Gastroesophageal sphincter (tissue), 4 donors: ENCODE measurements at regions not wholly inside any gene's neighbourhood (a gene's known extent, or its start where the extent isn't known, plus 50 kb on each side); places are given as distances from the start of the nearest gene placed in this dataset.

Source experiments
- ATAC-seq: fragments of 150-250 bp; one replicate; pipeline ENCODE4 v1.9.1; 2016; ENCODE audit warnings: mild to moderate bottlenecking, moderate library complexity
- H3K27ac ChIP-seq, 4 donors: fragments of 200-600 bp; sonication (generic) in 3 of 4; 1 replicate in 3 of 4; 2 replicates in 1 of 4; pipeline ENCODE4 v1.5.1; 2016 to 2019
- H3K27me3 ChIP-seq: fragments of 200-600 bp; sonication (generic); one replicate; pipeline ENCODE4 v1.5.1; 2019
- H3K36me3 ChIP-seq, 2 donors: fragments of 200-600 bp; sonication (generic); one replicate each; pipeline ENCODE4 v1.5.1; 2019; ENCODE audit warnings: control low read depth in 1 of 2
- H3K4me1 ChIP-seq, 3 donors: fragments of 200-600 bp; sonication (generic); 1 replicate in 2 of 3; 2 replicates in 1 of 3; pipeline ENCODE4 v1.5.1; 2016 to 2019; ENCODE audit warnings: control low read depth in 2 of 3
- H3K4me3 ChIP-seq, 2 donors: fragments of 200-600 bp; sonication (generic); one replicate each; pipeline ENCODE4 v1.5.1; 2019; ENCODE audit warnings: mild to moderate bottlenecking in 1 of 2, moderate library complexity in 1 of 2
- H3K9me3 ChIP-seq, 3 donors: fragments of 200-600 bp; sonication (generic); one replicate each; pipeline ENCODE4 v1.5.1; 2017 to 2019; ENCODE audit warnings: control low read depth in 2 of 3
- CTCF ChIP-seq, 4 experiments: fragments of 200-600 bp in 2 of 4; fragments of 450-650 bp in 2 of 4; sonication (generic) in 1 of 4; IDR thresholded peaks; one replicate each; pipeline ENCODE4 v1.5.1; 2017 to 2019; ENCODE audit warnings: antibody characterized with exemption in 4 of 4, mild to moderate bottlenecking in 2 of 4, moderate library complexity in 2 of 4
- EP300 ChIP-seq: sonication (generic); formaldehyde crosslinking; IDR thresholded peaks from one replicate; pipeline ENCODE4 v1.6.1; 2017; ENCODE audit warnings: antibody characterized with exemption, mild to moderate bottlenecking
- POLR2A ChIP-seq, 2 donors: fragments of 450-650 bp; IDR thresholded peaks; one replicate each; pipeline ENCODE4 v1.6.1; 2017; ENCODE audit warnings: antibody characterized with exemption in 2 of 2, mild to moderate bottlenecking in 2 of 2, moderate library complexity in 1 of 2
- POLR2AphosphoS5 ChIP-seq: sonication (generic); formaldehyde crosslinking; IDR thresholded peaks from one replicate; pipeline ENCODE4 v1.6.1; 2017; ENCODE audit warnings: antibody characterized with exemption
- WGBS, 2 donors: methylation state at CpG; one replicate each; pipeline ENCODE4 v1.1.5; 2018; ENCODE audit warnings: low coverage in 1 of 2; 5-methylcytosine and 5-hydroxymethylcytosine counted together

- no peaks in the 10 kb centered on the region for H3K36me3 ChIP-seq
- H3K27me3 ChIP-seq, result no peaks in the 10 kb centered on the region
- no peaks in the 10 kb centered on the region for H3K9me3 ChIP-seq
- WGBS, 2 donors, result 24 to 43% methylated on average over 1 of the region's 1 CpG
- ATAC-seq, result no peak
- H3K27ac ChIP-seq, result no peak overlapping the region
- TF ChIP-seq POLR2AphosphoS5 (no peak), POLR2A (IDR thresholded peaks at IDR 0.05) (no peak), CTCF (IDR thresholded peaks at IDR 0.05) (no peak), EP300 (no peak)
- H3K4me3 ChIP-seq, result no peak overlapping the region
- no peaks in the 10 kb centered on the region for H3K4me1 ChIP-seq
Observed at GRCh38 chr3:19738846-19739245, 195.2 kb downstream of the EFHB start.

- H3K36me3 ChIP-seq, result no peaks in the 10 kb centered on the region
- no peaks in the 10 kb centered on the region for H3K4me1 ChIP-seq
- no peak for ATAC-seq
- no peaks in the 10 kb centered on the region for H3K27me3 ChIP-seq
- 19 to 41% methylated on average over 3 of the region's 3 CpGs for WGBS, 2 donors
- no peaks in the 10 kb centered on the region for H3K9me3 ChIP-seq
- TF ChIP-seq EP300 (no peak), POLR2AphosphoS5 (no peak), CTCF (IDR thresholded peaks at IDR 0.05) (no peak)
- no peak overlapping the region for H3K4me3 ChIP-seq
- no peak overlapping the region for H3K27ac ChIP-seq
Observed at GRCh38 chr3:19735111-19735510, 198.9 kb downstream of the EFHB start.

- no peaks in the 10 kb centered on the region for H3K4me1 ChIP-seq
- TF ChIP-seq POLR2A (IDR thresholded peaks at IDR 0.05) (no peak), CTCF (IDR thresholded peaks at IDR 0.05) (no peak), EP300 (no peak), POLR2AphosphoS5 (no peak)
- no peaks in the 10 kb centered on the region for H3K36me3 ChIP-seq
- H3K27ac ChIP-seq, result no peak overlapping the region
- no peaks in the 10 kb centered on the region for H3K27me3 ChIP-seq
- H3K4me3 ChIP-seq, result no peak overlapping the region
- WGBS, 2 donors, result 68 to 69% methylated on average over 3 to 5 of the region's 6 CpGs
- ATAC-seq, result no peak
- no peaks in the 10 kb centered on the region for H3K9me3 ChIP-seq
Observed at GRCh38 chr3:19734453-19734852, 199.6 kb downstream of the EFHB start.

GRCh38 chr3:19725000-19725399 lies 209.0 kb downstream of the EFHB start:
- no peak for TF ChIP-seq EP300
- TF ChIP-seq POLR2A (IDR thresholded peaks at IDR 0.05), result no peak
- TF ChIP-seq POLR2AphosphoS5, result no peak
- no peak for TF ChIP-seq CTCF (IDR thresholded peaks at IDR 0.05)
- no peaks in the 10 kb centered on the region for H3K9me3 ChIP-seq
- no peak overlapping the region for H3K4me3 ChIP-seq
- H3K27ac ChIP-seq, result no peak overlapping the region
- no peaks in the 10 kb centered on the region for H3K27me3 ChIP-seq
- ATAC-seq, result no peak
- peaks cover 0 to 8% (median 0%) of the 10 kb centered on the region in 3 donors for H3K4me1 ChIP-seq
- WGBS, 2 donors, result 69 to 70% methylated on average over 3 of the region's 3 CpGs
- H3K36me3 ChIP-seq, result no peaks in the 10 kb centered on the region

- no peak for TF ChIP-seq POLR2AphosphoS5
- no peak for ATAC-seq
- no peak overlapping the region for H3K27ac ChIP-seq
- no peak overlapping the region for H3K4me3 ChIP-seq
- H3K4me1 ChIP-seq, result no peaks in the 10 kb centered on the region
- no peaks in the 10 kb centered on the region for H3K27me3 ChIP-seq
- H3K9me3 ChIP-seq, result no peaks in the 10 kb centered on the region
- no peaks in the 10 kb centered on the region for H3K36me3 ChIP-seq
Observed at GRCh38 chr3:19717736-19718135, 216.3 kb downstream of the EFHB start.
